DOHH2 (cell line): ENCODE measurements at regions not wholly inside any gene's neighbourhood (a gene's known extent, or its start where the extent isn't known, plus 50 kb on each side); places are given as distances from the start of the nearest gene placed in this dataset.

Source experiments
- H3F3A ChIP-seq: fragments of 200-600 bp; sonication (generic), shearing (Covaris generic); 2 replicates; pipeline ENCODE4 v1.6.0; 2016; ENCODE audit warnings: antibody characterized with exemption, mild to moderate bottlenecking; ENCODE audit not compliant: control insufficient read depth, insufficient read depth
- H3K27ac ChIP-seq: fragments of 200-600 bp; sonication (generic); 2 replicates; pipeline ENCODE4 v1.5.1; 2014; ENCODE audit warnings: low read depth, mild to moderate bottlenecking, low read length, moderate library complexity
- H3K27me3 ChIP-seq: fragments of 200-600 bp; sonication (generic); 2 replicates; pipeline ENCODE4 v1.6.1; 2014; ENCODE audit warnings: mild to moderate bottlenecking, low read length, mixed read lengths; ENCODE audit not compliant: control insufficient read depth
- H3K36me3 ChIP-seq: fragments of 200-600 bp; sonication (generic); 2 replicates; pipeline ENCODE4 v1.6.1; 2014; ENCODE audit warnings: mild to moderate bottlenecking, low read length, moderate library complexity, mixed read lengths; ENCODE audit not compliant: control insufficient read depth
- H3K4me1 ChIP-seq: fragments of 200-600 bp; sonication (generic); 2 replicates; pipeline ENCODE4 v1.6.1; 2014; ENCODE audit warnings: mild to moderate bottlenecking, low read length, mixed read lengths; ENCODE audit not compliant: control insufficient read depth
- H3K4me2 ChIP-seq: fragments of 200-600 bp; sonication (generic); 2 replicates; pipeline ENCODE4 v1.6.0; 2014; ENCODE audit warnings: mild to moderate bottlenecking, low read length, moderate library complexity
- H3K4me3 ChIP-seq: fragments of 200-600 bp; sonication (generic); 2 replicates; pipeline ENCODE4 v1.5.1; 2014; ENCODE audit warnings: mild to moderate bottlenecking, low read length, mixed read lengths
- H3K79me2 ChIP-seq: fragments of 200-600 bp; sonication (generic); 2 replicates; pipeline ENCODE4 v1.6.1; 2014; ENCODE audit warnings: mild to moderate bottlenecking, low read length, mixed read lengths; ENCODE audit not compliant: control insufficient read depth
- H3K9me2 ChIP-seq: fragments of 200-600 bp; sonication (generic); replicated peaks from 2 replicates; pipeline ENCODE4 v1.6.1; 2014; ENCODE audit warnings: mild to moderate bottlenecking, low read length, mixed read lengths; ENCODE audit not compliant: control insufficient read depth
- H3K9me3 ChIP-seq: fragments of 200-600 bp; sonication (generic); 2 replicates; pipeline ENCODE4 v1.6.1; 2014; ENCODE audit warnings: antibody characterized with exemption, low read length, mixed read lengths; ENCODE audit not compliant: control insufficient read depth, insufficient read depth
- H4K20me1 ChIP-seq: fragments of 200-600 bp; sonication (generic); 2 replicates; pipeline ENCODE4 v1.6.0; 2014; ENCODE audit warnings: low read depth, mild to moderate bottlenecking, antibody characterized with exemption, low read length, moderate library complexity; ENCODE audit not compliant: control insufficient read depth, insufficient read depth
- EZH2phosphoT487 ChIP-seq: fragments of 200-600 bp; sonication (generic); IDR thresholded peaks from 2 replicates; pipeline ENCODE4 v1.6.1; 2017; ENCODE audit warnings: borderline replicate concordance, mild to moderate bottlenecking, antibody characterized with exemption, low read length, moderate library complexity, mixed read lengths
- TF ChIP-seq, protein P1 (sequence below): fragments of 200-600 bp; sonication (generic); IDR thresholded peaks from one replicate; pipeline ENCODE4 v1.5.1; 2014; ENCODE audit warnings: antibody characterized with exemption, mild to moderate bottlenecking, low read depth, low read length; ENCODE audit not compliant: poor library complexity, severe bottlenecking

GRCh38 chr10:91167406-91167805 is 53.1 kb upstream of the PCGF5 start:
- no peak overlapping the region for H3K4me3 ChIP-seq
- H3K9me2 ChIP-seq, result no peaks in the 10 kb centered on the region
- no peaks in the 10 kb centered on the region for H3K27me3 ChIP-seq
- H3K27ac ChIP-seq, result no peak overlapping the region
- H3K4me1 ChIP-seq, result peaks cover 16% of the 10 kb centered on the region
- H3K79me2 ChIP-seq, result peaks cover 91% of the 10 kb centered on the region
- H3F3A ChIP-seq, result peaks cover 12% of the 10 kb centered on the region
- H4K20me1 ChIP-seq, result no peaks in the 10 kb centered on the region
- H3K4me2 ChIP-seq, result no peak overlapping the region
- no peaks in the 10 kb centered on the region for H3K9me3 ChIP-seq
- H3K36me3 ChIP-seq, result no peaks in the 10 kb centered on the region
- TF ChIP-seq EZH2phosphoT487, result no peak
- TF ChIP-seq, protein P1, sequence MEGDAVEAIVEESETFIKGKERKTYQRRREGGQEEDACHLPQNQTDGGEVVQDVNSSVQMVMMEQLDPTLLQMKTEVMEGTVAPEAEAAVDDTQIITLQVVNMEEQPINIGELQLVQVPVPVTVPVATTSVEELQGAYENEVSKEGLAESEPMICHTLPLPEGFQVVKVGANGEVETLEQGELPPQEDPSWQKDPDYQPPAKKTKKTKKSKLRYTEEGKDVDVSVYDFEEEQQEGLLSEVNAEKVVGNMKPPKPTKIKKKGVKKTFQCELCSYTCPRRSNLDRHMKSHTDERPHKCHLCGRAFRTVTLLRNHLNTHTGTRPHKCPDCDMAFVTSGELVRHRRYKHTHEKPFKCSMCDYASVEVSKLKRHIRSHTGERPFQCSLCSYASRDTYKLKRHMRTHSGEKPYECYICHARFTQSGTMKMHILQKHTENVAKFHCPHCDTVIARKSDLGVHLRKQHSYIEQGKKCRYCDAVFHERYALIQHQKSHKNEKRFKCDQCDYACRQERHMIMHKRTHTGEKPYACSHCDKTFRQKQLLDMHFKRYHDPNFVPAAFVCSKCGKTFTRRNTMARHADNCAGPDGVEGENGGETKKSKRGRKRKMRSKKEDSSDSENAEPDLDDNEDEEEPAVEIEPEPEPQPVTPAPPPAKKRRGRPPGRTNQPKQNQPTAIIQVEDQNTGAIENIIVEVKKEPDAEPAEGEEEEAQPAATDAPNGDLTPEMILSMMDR, result no peak

DNA sequence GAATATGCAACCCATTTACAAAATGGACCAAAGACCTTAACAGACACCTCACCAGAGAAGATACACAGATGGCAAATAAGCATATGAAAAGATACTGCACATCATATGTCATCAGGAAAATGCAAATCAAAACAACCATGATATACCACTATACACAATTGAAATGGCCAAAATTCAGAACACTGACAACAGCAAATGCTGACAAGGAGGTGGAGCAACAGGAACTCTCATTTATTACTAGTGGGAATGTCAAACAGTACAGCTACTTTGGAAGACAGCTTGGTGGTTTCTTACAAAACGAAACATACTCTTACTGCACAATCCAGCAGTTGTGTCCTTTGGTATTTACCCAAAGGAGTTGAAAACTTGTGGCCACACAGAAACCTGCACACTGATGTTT is 50.0 kb upstream of the PCGF5 start:
- H3K79me2 ChIP-seq, result peaks cover 97% of the 10 kb centered on the region
- H3K4me3 ChIP-seq, result no peak overlapping the region
- no peaks in the 10 kb centered on the region for H3K9me2 ChIP-seq
- H3K4me2 ChIP-seq, result no peak overlapping the region
- 0 out of 2 replicates have a peak, but pooled peaks cover 3% of the 10 kb centered on the region for H3K4me1 ChIP-seq
- no peaks in the 10 kb centered on the region for H3K9me3 ChIP-seq
- no peaks in the 10 kb centered on the region for H3F3A ChIP-seq
- no peaks in the 10 kb centered on the region for H3K36me3 ChIP-seq
- TF ChIP-seq EZH2phosphoT487, result no peak
- no peaks in the 10 kb centered on the region for H4K20me1 ChIP-seq
- H3K27ac ChIP-seq, result no peak overlapping the region
- no peaks in the 10 kb centered on the region for H3K27me3 ChIP-seq
